MCF 10A (cell line): ENCODE measurements at regions not wholly inside any gene's neighbourhood (a gene's known extent, or its start where the extent isn't known, plus 50 kb on each side); places are given as distances from the start of the nearest gene placed in this dataset.

ENCODE experiments used
- BruUV-seq: library from RNA; stranded (reverse); fragments of 400-500 nt; replicated peaks from 2 replicates; lab custom pipeline; 2021; lab: Mats Ljungman, UMichigan
- CTCF ChIA-PET: fragments of 300-600 bp; sonication (Branson Sonifier 250); formaldehyde crosslinking; extraction: SDS; loops from one replicate; lab custom pipeline; 2021; ENCODE audit warnings: antibody characterized with exemption, inconsistent platforms; lab: Yijun Ruan, JAX
- POLR2A ChIA-PET: fragments of 300-600, 350-650 bp; sonication (Branson Sonifier 250); formaldehyde crosslinking; extraction: SDS; loops from one replicate; lab custom pipeline; 2020; ENCODE audit warnings: antibody characterized with exemption, inconsistent platforms; lab: Yijun Ruan, JAX
- DNase-seq: peaks from one replicate; pipeline ENCODE4 v3.0.0-alpha.2; 2018; ENCODE audit not compliant: unreplicated experiment
- H3K27ac Mint-ChIP-seq: one replicate; pipeline ENCODE4 v1.8.0; 2022; ENCODE audit warnings: mild to moderate bottlenecking, low read depth, mixed read lengths; ENCODE audit not compliant: unreplicated experiment
- H3K27me3 Mint-ChIP-seq: one replicate; pipeline ENCODE4 v1.8.0; 2022; ENCODE audit warnings: mixed read lengths; ENCODE audit not compliant: insufficient read depth, unreplicated experiment
- H3K36me3 Mint-ChIP-seq: one replicate; pipeline ENCODE4 v1.8.0; 2022; ENCODE audit warnings: mild to moderate bottlenecking, moderate library complexity, mixed read lengths; ENCODE audit not compliant: insufficient read depth, unreplicated experiment
- H3K4me1 Mint-ChIP-seq: one replicate; pipeline ENCODE4 v1.8.0; 2022; ENCODE audit warnings: mixed read lengths; ENCODE audit not compliant: insufficient read depth, unreplicated experiment
- H3K4me3 Mint-ChIP-seq: one replicate; pipeline ENCODE4 v1.8.0; 2022; ENCODE audit warnings: mild to moderate bottlenecking, moderate library complexity, mixed read lengths; ENCODE audit not compliant: unreplicated experiment
- H3K9me3 Mint-ChIP-seq: one replicate; pipeline ENCODE4 v1.8.0; 2022; ENCODE audit warnings: mixed read lengths; ENCODE audit not compliant: unreplicated experiment
- intact Hi-C: fragments of 100-400 bp; cut with micrococcal nuclease; formaldehyde crosslinking; loops from 2 replicates; pipeline ENCODE4 v1.14.1; 2022
- TF ChIP-seq, protein P1 (sequence below): fragments of 200-600 bp; IDR thresholded peaks from one replicate; pipeline ENCODE4 v1.8.0; 2022; ENCODE audit warnings: antibody characterized with exemption, mild to moderate bottlenecking; ENCODE audit not compliant: unreplicated experiment

GRCh38 chr2:236403811-236404210 lies 139.6 kb upstream of the ASB18 start:
- H3K9me3 Mint-ChIP-seq: no peaks in the 10 kb centered on the region
- DNase-seq: no peak
- peaks cover 5% of the 10 kb centered on the region for H3K36me3 Mint-ChIP-seq
- H3K27me3 Mint-ChIP-seq: peaks cover 40% of the 10 kb centered on the region
- BruUV-seq: no TSS peak
- no peak overlapping the region for H3K4me3 Mint-ChIP-seq
- TF ChIP-seq, protein P1, sequence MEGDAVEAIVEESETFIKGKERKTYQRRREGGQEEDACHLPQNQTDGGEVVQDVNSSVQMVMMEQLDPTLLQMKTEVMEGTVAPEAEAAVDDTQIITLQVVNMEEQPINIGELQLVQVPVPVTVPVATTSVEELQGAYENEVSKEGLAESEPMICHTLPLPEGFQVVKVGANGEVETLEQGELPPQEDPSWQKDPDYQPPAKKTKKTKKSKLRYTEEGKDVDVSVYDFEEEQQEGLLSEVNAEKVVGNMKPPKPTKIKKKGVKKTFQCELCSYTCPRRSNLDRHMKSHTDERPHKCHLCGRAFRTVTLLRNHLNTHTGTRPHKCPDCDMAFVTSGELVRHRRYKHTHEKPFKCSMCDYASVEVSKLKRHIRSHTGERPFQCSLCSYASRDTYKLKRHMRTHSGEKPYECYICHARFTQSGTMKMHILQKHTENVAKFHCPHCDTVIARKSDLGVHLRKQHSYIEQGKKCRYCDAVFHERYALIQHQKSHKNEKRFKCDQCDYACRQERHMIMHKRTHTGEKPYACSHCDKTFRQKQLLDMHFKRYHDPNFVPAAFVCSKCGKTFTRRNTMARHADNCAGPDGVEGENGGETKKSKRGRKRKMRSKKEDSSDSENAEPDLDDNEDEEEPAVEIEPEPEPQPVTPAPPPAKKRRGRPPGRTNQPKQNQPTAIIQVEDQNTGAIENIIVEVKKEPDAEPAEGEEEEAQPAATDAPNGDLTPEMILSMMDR: no peak
- no peaks in the 10 kb centered on the region for H3K4me1 Mint-ChIP-seq
- H3K27ac Mint-ChIP-seq: no peak overlapping the region
- CTCF ChIA-PET: no interaction called here
- intact Hi-C loops: no loop called here
- POLR2A ChIA-PET: no interaction called here

DNA sequence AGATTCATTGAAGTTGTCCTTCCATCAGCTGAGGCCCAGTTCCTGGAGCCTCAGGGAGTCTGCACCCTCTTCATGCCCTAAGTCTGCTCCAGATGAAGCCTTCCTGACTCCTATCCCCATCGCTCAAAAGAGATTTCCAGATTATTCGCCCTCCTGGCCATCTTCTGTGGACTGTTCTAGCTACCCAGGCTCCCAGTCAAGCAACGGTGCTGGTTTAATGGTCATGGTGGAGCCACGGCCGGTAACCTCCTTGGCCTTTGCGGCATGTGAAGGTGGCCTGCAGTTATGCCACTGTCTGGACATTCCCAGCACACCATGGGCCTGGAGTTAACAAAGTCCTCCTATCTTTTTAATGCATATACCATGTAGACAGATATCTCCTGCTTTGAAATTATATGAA lies 140.1 kb upstream of the ASB18 start:
- DNase-seq: no peak
- H3K4me3 Mint-ChIP-seq: no peak overlapping the region
- H3K27ac Mint-ChIP-seq: no peak overlapping the region
- peaks cover 5% of the 10 kb centered on the region for H3K36me3 Mint-ChIP-seq
- no peaks in the 10 kb centered on the region for H3K4me1 Mint-ChIP-seq
- ChIA-PET CTCF (no interaction called here), POLR2A (no interaction called here)
- peaks cover 40% of the 10 kb centered on the region for H3K27me3 Mint-ChIP-seq
- TF ChIP-seq, protein P1: no peak
- BruUV-seq: no TSS peak
- no peaks in the 10 kb centered on the region for H3K9me3 Mint-ChIP-seq
- intact Hi-C loops: no loop called here

- TF ChIP-seq, protein P1: no peak
- DNase-seq: no peak
- no peak overlapping the region for H3K4me3 Mint-ChIP-seq
- no peaks in the 10 kb centered on the region for H3K4me1 Mint-ChIP-seq
- BruUV-seq: no TSS peak
- H3K27ac Mint-ChIP-seq: no peak overlapping the region
- intact Hi-C loops: no loop called here
- ChIA-PET POLR2A (no interaction called here), CTCF (no interaction called here)
- H3K9me3 Mint-ChIP-seq: no peaks in the 10 kb centered on the region
- peaks cover 5% of the 10 kb centered on the region for H3K36me3 Mint-ChIP-seq
- H3K27me3 Mint-ChIP-seq: peaks cover 33% of the 10 kb centered on the region
These were observed 141.2 kb upstream of the ASB18 start for GRCh38 chr2:236405357-236405756.

- Mint-ChIP-seq H3K4me1 (no peaks in the 10 kb centered on the region), H3K27me3 (peaks cover 18% of the 10 kb centered on the region), H3K36me3 (peaks cover 5% of the 10 kb centered on the region), H3K4me3 (no peak overlapping the region), H3K27ac (no peak overlapping the region), H3K9me3 (peaks cover 6% of the 10 kb centered on the region)
- TF ChIP-seq, protein P1: no peak
- CTCF ChIA-PET: no interaction called here
- no peak for DNase-seq
- POLR2A ChIA-PET: interaction anchor here (1.3 kb wide), 1 partner anchor 16 kb away, joined by 3 read pairs; no protein-coding TSS in a partner anchor
- BruUV-seq: no TSS peak
- intact Hi-C loops: no loop called here
These were observed 143.9 kb upstream of the ASB18 start for GRCh38 chr2:236408090-236408489.
